CD4-positive, alpha-beta T cell treated with Interleukin-6 at 100 ng/mL for 8 hours (primary cell): ENCODE measurements at regions not wholly inside any gene's neighbourhood (a gene's known extent, or its start where the extent isn't known, plus 50 kb on each side); places are given as distances from the start of the nearest gene placed in this dataset.

Experiments used
- DNase-seq: peaks from one replicate; pipeline ENCODE4 v3.0.0-alpha.2; 2020; ENCODE audit warnings: mixed read lengths, low spot score

- DNase-seq = no peak
These were observed 136.9 kb upstream of the GPR26 start for GRCh38 chr10:123529146-123529760.

GRCh38 chr10:123530166-123530870, 135.8 kb upstream of the GPR26 start:
- no peak for DNase-seq

DNA sequence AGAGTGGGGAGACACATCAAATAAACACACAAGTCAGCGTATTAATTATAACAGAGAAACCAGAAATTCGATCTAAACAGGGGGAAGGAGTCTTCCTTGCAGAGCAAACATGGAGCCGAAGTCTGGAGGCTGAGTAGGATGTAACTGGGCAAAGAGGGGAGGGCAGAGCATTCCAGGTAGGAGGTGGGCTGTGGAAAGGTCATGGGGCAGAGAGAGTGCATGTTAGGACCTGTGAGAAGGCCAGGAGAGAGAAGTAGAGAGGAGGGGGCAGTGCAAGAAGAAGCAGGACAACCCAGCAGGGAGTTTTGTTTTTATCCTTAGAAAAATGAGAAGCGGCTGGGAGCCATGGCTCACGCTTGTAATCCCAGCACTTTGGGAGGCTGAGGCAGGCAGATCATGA, 130.8 kb upstream of the GPR26 start:
- DNase-seq = no peak

- DNase-seq = no peak
These were observed 129.8 kb upstream of the GPR26 start for GRCh38 chr10:123536176-123536845.

- no peak for DNase-seq
These were observed 128.8 kb upstream of the GPR26 start for GRCh38 chr10:123537188-123537961.

- no peak for DNase-seq
These were observed 127.5 kb upstream of the GPR26 start for GRCh38 chr10:123538401-123539320.

DNA sequence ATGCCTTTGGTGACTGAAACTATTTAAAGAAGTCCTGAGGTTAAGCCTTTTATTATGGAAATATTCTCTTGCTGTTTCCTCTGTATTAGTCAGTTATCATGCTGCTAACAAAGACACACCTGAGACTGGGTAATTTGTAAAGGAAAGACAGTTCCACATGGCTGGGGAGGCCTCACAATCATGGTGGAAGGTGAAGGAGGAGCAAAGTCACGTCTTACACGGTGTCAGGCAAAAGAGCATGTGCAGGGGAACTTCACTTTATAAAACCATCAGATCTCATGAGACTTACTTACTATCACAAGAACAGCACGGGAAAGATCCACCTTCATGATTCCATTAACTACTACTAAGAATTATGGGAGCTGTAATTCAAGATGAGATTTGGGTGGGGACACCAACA, 121.2 kb upstream of the GPR26 start:
- DNase-seq = no peak

GRCh38 chr10:123548770-123549169, 117.4 kb upstream of the GPR26 start:
- DNase-seq = no peak

- DNase-seq = no peak
These were observed 116.2 kb upstream of the GPR26 start for GRCh38 chr10:123549761-123550454.

- no peak for DNase-seq
These were observed 115.5 kb upstream of the GPR26 start for GRCh38 chr10:123550675-123551096.

DNA sequence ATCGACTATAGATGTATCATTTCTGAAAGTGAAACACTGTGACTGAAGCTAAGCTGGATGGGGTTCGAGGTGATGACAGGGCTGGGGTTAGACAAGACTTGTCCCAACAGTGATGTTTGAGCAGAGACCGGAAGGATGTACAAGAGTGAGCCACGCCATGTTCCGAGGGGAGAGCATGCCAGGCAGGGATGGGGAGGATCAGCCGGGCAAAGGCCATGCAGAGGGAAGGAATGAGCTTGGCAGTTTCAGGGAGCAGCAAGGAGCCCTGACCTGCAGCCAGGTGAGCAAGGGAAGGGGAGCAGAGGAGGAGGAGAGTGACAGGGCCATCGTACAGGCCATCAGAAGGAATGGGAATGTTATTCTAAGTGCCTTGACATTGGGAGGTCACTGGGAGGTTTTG, 114.9 kb upstream of the GPR26 start:
- no peak for DNase-seq

GRCh38 chr10:123552760-123553554, 113.2 kb upstream of the GPR26 start:
- DNase-seq = no peak

- DNase-seq = no peak
These were observed 112.2 kb upstream of the GPR26 start for GRCh38 chr10:123553810-123554430.

DNA sequence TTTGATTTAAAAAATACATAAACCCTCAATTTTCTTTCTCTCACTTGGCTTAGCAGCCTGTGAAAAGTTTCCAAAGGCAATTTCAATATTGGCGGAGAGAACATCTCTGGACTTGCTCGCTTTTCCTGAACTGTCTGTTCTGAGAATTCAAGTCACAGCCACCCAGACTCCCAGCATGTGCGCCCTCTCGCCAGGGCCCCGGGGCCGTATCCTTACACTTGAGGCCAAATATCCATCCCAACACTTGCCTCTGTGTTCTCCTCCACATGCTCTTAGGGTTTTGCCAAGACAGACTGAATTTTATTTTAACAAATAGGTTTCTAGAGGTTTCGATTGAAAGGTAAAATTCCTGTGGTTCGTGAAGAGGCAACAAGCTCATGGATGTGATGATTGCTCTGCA, 111.5 kb upstream of the GPR26 start:
- DNase-seq = no peak

- DNase-seq = no peak
These were observed 110.5 kb upstream of the GPR26 start for GRCh38 chr10:123555616-123556015.

DNA sequence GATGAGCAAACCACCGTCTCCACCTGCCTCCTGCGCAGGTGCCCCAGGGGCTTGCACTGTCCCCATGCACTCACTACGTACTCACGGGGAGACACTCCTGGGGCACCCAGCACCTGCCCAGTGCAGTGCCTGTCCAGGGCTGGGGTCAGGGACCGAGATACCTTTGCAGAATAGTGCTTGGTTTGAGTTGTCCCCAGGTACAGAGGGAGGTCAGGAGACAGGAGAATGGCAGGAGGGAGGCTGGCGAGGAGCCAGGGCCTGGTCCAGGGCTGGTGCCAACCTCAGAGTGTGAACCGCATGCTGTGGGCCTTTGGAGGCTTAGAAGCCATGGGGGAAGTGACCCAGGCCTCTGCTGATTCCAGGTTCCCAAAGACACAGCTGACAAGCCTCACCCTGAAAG, 110.1 kb upstream of the GPR26 start:
- DNase-seq = no peak

GRCh38 chr10:123556736-123557135, 109.4 kb upstream of the GPR26 start:
- no peak for DNase-seq

DNA sequence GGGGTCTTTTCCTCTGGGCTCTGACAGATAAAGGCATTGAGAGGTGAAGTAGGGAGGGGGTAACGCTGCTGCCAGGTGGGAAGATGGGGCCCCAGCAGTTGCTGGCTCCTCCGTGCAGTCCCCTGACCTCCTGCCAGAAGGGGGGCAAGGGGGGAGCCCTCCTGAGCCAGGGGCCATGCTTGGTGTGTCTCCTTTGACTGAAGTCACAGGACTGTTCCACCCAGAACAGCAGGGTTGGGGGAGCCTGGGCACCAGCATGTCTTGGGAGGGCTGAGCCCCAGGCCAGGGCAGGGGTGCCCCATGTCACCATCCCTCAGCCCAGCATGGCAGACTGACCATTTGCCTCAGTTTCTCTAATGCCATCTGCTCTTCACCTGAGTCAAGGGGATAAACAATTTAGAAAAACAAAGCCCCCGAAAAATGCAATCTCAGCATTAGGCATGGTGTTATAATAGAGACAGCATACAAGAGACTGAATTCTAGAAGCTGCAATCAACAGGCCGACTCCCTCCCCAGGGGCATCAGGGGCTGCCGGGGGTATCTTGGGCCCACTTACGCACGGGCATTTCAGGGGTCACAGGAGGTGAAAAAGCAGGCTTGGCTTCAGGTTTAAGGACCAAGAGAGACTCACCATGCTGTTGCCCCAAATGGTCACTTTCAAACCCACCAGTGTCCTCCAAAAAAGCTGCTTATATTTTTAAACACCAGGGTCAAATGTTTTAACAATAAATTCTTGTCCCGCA, 108.6 kb upstream of the GPR26 start:
- DNase-seq = no peak

GRCh38 chr10:123558651-123559050, 107.5 kb upstream of the GPR26 start:
- no peak for DNase-seq
